Choroid plexus epithelial cell (primary cell): ENCODE measurements at regions not wholly inside any gene's neighbourhood (a gene's known extent, or its start where the extent isn't known, plus 50 kb on each side); places are given as distances from the start of the nearest gene placed in this dataset.

Experiments used
- DNase-seq: peaks from one replicate; pipeline ENCODE4 v3.0.0-alpha.2; 2010; ENCODE audit warnings: low read depth
- H3K4me3 ChIP-seq: 2 replicates; pipeline ENCODE4 v1.5.1; 2011; ENCODE audit warnings: low read depth, mild to moderate bottlenecking, control low read depth, low read length, moderate library complexity
- TF ChIP-seq, protein P1 (sequence below): conservative IDR thresholded peaks from 2 replicates; pipeline ENCODE4 v1.5.1; 2011; ENCODE audit warnings: low read depth, mild to moderate bottlenecking, control low read depth, inconsistent platforms, low read length, moderate library complexity

- H3K4me3 ChIP-seq = no peak overlapping the region
- TF ChIP-seq, protein P1, sequence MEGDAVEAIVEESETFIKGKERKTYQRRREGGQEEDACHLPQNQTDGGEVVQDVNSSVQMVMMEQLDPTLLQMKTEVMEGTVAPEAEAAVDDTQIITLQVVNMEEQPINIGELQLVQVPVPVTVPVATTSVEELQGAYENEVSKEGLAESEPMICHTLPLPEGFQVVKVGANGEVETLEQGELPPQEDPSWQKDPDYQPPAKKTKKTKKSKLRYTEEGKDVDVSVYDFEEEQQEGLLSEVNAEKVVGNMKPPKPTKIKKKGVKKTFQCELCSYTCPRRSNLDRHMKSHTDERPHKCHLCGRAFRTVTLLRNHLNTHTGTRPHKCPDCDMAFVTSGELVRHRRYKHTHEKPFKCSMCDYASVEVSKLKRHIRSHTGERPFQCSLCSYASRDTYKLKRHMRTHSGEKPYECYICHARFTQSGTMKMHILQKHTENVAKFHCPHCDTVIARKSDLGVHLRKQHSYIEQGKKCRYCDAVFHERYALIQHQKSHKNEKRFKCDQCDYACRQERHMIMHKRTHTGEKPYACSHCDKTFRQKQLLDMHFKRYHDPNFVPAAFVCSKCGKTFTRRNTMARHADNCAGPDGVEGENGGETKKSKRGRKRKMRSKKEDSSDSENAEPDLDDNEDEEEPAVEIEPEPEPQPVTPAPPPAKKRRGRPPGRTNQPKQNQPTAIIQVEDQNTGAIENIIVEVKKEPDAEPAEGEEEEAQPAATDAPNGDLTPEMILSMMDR = no peak
- no peak for DNase-seq
Measured at GRCh38 chr10:131451407-131452015, 140.0 kb upstream of the TCERG1L start.

- no peak for DNase-seq
Measured at GRCh38 chr10:131452926-131453720, 141.6 kb upstream of the TCERG1L start.

GRCh38 chr10:131453721-131454634, 142.5 kb upstream of the TCERG1L start:
- peak; percentile 20 for DNase-seq
- no peak overlapping the region for H3K4me3 ChIP-seq
- TF ChIP-seq, protein P1 = peak; percentile 40

More at GRCh38 chr10:131452926-131453720, 141.6 kb upstream of the TCERG1L start:
- TF ChIP-seq, protein P1 = no peak
- H3K4me3 ChIP-seq = no peak overlapping the region

DNA sequence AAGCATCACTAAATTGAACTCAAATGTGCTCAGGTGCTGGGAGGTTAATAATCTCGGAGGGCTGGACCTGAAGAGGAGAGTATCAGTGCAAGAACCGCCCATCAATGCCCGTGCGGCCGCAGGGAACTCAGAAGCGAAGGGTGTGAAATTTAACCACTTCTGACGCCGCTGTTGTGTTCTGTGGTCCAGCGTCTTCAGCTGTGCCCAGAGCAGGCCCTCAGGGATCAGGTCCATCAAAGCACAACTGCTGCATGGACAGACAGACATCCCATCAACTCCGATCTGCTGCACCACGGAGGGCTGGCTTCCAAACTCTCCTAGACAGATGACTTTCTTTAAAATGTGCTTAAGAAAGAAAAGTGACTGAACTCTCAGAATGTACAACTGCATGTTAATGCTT, 144.9 kb upstream of the TCERG1L start:
- TF ChIP-seq, protein P1 = no peak
- no peak overlapping the region for H3K4me3 ChIP-seq
- DNase-seq = no peak

DNA sequence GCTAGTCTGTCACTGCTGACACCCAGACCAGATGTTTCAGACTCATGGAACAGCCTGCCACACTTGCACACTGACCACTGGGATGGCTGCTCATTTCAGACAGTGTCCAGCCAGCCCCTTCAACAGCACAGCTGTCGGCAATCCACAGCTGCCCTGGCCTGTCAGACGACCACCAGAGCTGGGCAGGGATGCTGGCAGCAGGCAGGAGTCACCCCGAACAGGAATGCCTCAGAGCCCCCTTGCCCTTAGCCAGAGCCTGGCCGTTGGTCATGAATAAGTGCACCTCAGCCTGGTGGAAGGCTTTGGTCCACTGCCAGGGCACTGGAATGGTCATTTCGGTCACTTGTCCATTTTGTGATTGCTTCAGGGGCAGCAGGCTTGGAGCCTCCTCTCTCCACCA, 149.6 kb upstream of the TCERG1L start:
- no peak overlapping the region for H3K4me3 ChIP-seq
- DNase-seq = no peak
- TF ChIP-seq, protein P1 = no peak

GRCh38 chr10:131464789-131465188, 153.3 kb upstream of the TCERG1L start:
- DNase-seq = no peak
- TF ChIP-seq, protein P1 = no peak
- no peak overlapping the region for H3K4me3 ChIP-seq
